ENCODE measurements at regions not wholly inside any gene's neighbourhood (a gene's known extent, or its start where the extent isn't known, plus 50 kb on each side); places are given as distances from the start of the nearest gene placed in this dataset.

DNA sequence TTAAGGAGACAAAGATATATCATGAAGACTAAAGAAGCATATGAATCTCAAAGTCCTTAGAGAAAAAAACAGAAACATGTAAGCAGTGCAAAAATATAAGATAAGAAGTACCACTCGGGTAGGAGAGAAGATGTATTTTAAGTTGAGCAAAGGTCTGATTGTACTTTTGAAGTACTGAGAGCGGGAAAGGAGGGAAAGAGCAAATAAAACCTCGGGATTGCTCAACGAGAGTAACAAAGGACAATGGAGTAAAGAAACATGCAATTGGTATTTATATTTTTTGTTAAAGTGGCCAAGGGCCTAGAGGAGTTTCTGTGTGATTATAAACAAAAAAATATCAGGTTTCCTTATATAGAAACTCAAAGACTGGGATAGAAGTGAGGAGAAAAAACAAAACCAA is 251.9 kb downstream of the LNPK start:
- TF ChIP-seq POLR2A (IDR thresholded peaks at IDR 0.05): no peak
- no peak for TF ChIP-seq CTCF (IDR thresholded peaks at IDR 0.05)
